Stimulated activated CD4-positive, alpha-beta T cell treated with anti-CD3 and anti-CD28 coated beads, Interleukin-12 subunit alpha, Interleukin-12 subunit beta, amount 100 ng/mL, for 48 hours (primary cell): ENCODE measurements at regions not wholly inside any gene's neighbourhood (a gene's known extent, or its start where the extent isn't known, plus 50 kb on each side); places are given as distances from the start of the nearest gene placed in this dataset.
"Not testable (repeated sequence)": the region's sequence is repeated elsewhere in the genome, so short reads cannot be mapped to it uniquely, and the experiment has no call there.

Experiments used
- DNase-seq, 3 donors: peaks; one replicate each; pipeline ENCODE4 v3.0.0-alpha.2; 2020; ENCODE audit warnings: low read depth in 2 of 3, low spot score in 1 of 3

DNA sequence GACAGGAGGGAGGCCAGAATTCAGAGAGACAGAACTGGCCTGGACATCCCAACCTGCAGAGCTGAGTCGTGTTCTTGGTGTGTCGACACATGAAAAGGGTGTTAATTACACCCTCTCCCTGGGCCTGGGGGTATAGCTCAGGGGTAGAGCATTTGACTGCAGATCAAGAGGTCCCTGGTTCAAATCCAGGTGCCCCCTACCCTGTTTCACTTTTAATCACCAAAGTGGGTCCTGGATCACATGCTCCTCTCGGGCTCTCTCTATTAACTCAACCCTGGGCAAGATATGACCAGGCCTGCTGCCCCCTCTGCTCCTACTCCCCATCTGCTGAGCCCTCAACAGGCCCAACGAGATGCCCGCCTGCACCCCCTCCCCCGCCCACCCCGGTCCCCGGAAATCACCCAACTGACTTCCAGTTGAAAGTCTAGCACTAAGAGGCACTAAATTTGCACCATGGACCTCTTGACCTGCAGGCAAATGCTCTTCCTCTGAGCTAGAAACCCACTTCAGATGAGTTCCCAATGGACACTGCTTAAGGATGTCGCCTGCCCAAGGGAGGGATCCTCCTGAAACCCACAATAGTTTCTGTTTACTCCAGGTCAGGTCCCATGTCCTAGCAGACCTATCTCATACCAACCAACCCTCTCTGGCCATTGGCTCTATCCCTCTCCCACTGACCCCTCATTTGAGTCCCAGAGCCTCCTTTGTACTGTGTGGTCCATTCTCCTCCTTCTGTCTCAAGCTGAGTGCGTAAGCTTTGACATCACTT, 137.6 kb downstream of the ZNF467 start:
- no peak for DNase-seq

DNA sequence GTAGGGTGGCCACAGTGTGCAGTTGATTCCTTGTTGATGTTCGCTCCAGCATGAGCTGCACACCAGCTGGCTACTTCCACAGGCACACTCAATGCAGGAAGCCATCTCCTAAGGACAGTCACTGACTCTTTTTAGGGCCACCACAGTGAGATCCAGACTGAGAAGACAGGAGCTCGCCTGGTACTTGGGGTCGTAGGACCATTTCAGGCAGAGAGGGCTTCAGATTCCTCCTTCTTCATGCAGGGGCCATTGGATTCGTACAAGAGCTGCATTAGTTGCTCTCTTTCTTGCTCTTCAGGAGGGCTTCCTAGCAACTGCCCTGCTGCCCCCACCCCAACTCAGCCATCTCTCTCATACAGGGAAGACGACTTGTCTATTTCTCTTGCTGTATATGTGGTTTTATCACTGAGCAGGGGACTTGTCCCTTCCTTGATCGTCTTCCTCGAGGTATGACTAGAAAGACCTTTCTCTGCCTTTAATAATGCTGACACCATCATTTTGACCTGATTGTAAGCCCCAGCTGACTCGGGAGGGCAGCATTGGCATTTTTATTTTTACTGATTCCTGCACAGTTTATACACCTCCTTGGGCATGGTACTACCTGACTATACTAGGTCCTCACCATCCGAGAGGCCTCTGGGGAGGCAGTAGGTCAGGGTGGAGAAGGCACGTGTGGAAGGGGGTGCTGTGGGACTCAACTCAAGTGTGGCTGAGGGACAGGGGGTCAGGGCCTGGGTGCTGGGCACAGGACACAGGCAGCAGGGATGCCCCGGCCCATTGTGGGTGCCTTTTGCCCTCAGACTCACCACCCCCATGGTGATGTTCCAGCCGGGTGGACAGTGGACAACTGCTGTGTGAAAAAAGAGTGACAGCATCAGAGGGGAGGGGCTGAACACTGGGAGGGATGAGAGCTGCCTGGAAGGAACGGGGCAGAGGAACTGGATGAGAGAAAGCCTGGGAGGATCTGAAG, 136.7 kb upstream of the ZNF746 start:
- no peak for DNase-seq

GRCh38 chr7:149628361-149629149, 130.9 kb upstream of the ZNF746 start:
- DNase-seq: not testable (repeated sequence)

DNA sequence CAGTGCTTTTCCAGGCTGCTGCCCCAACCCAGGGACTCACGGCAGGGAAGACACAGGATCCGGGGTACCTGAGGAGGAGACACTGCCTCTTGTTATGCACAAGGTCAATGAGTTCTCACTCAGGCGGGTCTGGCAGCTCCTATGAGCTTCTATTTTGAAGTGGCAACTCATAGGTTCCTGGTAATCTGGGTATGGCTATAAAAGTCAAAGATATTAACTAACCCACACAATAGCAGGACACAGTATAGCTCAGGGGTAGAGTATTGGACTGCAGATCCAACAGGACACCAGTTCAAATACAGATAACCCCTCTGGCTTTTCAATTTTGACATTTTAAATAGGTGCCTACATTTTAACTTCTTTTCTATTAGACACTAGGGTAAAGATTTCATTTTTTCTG, 130.3 kb upstream of the ZNF746 start:
- DNase-seq: no peak

DNA sequence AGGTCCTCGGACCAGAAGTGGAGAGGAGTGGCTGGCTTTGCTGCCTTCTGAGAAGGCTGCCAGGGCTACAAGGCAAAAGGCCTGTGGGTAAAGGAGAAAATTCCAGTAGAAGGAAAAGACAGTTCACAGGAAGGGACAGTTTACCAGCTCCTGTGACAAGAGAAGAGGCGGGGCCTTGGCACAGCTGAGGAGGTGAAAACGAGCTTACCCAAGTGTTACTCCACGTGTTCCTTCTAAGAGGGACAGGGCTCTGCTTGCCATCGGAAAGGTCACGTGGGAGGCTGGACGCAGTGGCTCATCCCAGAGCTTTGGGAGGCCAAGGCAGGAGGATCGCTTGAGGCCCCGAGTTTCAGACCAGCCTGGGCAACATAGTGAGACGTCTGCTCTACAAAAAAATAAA, 129.4 kb upstream of the ZNF746 start:
- no peak for DNase-seq

DNA sequence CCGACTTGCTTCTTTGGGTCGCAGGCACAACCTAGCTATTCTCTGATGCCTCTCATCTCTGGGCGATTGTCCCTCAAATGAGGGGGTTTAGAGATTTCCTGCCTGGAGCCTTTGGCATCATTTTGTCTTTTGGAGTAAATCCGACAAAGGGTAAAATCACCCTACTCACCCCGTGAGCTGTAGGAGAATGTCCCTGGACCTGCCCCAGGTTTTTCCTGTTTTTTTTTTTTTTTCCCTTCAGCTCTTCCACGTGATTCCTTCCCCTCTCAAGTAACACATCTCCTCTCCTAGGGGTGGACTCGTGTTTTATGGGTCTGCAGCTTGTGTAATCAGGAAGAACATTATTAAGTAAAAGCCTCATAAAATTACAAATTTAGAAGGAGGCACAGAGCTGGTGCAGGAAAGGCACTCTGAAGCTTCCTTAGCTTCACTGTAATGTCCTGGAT, 128.4 kb upstream of the ZNF746 start:
- no peak for DNase-seq

- peak; percentile 30 to 59 (median 51) for DNase-seq
Observed at GRCh38 chr7:149625340-149625946, 127.8 kb upstream of the ZNF746 start.

GRCh38 chr7:149624419-149625339, 127.1 kb upstream of the ZNF746 start:
- DNase-seq: peak; percentile 86 to 89 (median 88)

DNA sequence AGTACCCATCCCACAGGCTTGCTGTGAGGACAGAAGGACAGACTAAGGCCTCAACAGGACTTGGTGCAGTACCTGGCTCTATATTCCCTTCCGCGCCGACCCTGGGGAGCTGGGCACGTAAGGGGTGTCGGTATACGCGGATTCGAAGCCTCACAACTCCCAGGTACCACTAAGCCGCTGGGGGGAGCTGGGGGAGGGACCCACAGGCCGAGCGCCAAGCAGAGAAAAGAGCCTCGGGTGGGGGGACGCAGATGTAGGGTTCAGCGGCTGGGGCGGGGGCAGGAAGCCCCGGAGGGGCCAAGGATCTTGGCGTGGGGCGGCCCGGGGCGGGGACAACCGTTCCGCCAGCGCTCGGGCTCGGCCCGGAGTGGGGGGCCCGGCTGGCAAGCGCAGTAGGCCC, 126.4 kb upstream of the ZNF746 start:
- DNase-seq: peak in 1 of 3 donors; percentile 8

- DNase-seq: not testable (repeated sequence)
Observed at GRCh38 chr7:149623262-149623997, 125.8 kb upstream of the ZNF746 start.

DNA sequence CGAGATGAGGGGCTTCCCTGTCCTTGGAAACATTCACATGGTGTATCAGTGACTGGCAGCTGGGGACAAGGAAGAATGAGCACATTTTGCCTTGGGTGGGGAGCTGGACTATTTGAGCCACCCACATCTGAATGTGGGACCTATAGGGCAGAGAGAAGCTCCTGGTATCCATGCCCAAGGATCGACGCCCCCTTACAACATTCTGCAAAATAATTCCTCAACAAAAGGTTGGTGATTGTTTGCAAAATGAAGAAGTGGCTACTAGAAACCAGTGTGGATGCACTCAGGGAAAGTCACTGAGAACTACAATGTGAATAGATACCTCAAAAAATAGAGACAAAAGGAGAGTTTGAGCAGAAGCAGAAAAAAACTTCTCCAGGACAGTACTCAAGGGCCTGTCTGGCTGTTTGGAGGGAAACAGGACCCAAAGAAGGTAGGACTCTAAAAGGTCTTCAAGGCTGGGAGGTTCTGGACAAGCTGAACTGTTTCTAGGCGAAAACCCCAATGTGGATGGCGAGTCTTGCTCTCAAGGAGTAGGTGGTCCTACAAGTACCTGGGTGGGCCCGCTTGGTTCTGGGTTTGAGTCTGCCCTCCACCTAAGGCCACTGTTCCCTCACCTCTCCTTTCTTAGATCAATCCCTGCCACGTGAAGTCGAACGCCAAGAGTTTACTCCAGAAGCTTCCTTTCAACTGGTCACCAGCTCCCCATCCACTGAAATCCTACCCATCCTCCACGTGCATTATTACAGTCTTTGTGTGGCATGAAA, 125.0 kb upstream of the ZNF746 start:
- DNase-seq: no peak

- DNase-seq: peak in 2 of 3 donors; percentile 14 to 22
Observed at GRCh38 chr7:149621776-149622175, 124.2 kb upstream of the ZNF746 start.

- peak; percentile 45 to 63 (median 59) for DNase-seq
Observed at GRCh38 chr7:149620961-149621360, 123.4 kb upstream of the ZNF746 start.

- DNase-seq: no peak
Observed at GRCh38 chr7:149616898-149617297, 119.3 kb upstream of the ZNF746 start.

DNA sequence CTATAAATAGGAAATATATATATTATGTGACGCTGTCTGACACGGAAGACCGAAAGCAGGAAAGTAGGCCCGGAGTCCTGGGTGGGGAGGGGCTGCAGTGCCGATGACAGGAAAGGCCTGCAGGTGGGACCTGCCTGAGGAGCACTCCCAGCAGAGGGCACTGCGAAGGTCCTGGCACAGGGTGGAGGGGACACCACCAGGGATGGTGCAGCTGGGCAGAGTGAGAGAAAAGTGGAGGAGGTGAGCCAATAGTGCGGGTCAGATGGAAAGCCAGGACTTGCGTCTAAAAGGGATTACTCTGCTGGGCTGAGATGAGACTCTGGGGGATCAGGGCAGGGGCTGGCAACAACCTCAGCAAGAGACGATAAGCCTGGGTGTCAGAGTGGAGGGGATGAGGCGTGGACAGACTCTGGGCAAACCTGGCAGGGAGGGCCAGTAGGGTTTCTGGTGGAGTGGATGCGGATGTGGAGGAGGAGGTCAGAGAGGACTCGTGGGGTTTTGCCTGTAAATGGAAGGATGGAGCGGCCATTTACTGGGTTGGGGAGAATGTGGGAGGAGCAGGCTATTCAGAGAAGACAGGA, 118.2 kb upstream of the ZNF746 start:
- DNase-seq: no peak

DNA sequence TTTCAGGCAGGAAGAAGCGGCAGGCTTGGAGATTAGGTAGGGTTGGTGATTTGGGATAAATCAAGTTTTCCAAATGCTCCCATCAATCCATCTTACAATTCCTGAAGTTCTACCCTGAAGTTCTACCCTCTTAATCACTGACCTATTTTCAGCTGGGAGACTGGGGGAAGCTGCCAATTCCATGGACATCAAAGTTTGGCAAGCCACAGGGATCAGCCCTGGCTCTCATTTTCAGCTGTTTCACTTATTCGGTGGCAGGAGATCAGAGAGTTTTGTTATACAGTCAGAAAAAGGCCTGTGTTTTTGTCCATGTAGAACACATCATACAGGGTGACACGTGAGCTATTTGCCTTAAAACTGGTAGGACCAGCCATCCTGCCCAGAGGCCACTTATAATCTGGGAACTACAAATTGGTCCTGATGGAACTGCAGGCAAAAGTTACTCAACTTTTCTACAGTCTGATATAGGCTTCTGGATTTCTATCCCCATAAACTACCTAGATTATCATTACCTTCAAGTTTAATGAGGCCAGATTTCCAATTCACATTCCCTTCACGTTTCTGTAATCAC, 112.9 kb upstream of the ZNF746 start:
- no peak for DNase-seq

DNA sequence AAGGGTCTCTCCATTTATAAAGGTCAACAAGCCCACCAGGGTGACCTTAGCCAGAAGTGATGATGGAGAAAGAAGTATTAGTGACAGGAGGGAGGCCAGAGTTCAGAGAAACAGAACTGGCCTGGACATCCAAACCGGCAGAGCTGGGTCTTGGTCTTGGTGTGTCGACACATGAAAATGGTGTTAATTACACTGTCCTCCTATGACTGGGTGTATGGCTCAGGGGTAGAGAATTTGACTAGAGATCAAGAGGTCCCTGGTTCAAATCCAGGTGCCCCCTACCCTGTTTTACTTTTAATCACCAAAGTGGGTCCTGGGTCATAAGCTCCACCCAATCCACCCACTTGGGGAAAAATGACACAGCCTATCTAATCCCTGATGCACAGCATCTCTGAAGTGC, 110.6 kb upstream of the ZNF746 start:
- DNase-seq: no peak

DNA sequence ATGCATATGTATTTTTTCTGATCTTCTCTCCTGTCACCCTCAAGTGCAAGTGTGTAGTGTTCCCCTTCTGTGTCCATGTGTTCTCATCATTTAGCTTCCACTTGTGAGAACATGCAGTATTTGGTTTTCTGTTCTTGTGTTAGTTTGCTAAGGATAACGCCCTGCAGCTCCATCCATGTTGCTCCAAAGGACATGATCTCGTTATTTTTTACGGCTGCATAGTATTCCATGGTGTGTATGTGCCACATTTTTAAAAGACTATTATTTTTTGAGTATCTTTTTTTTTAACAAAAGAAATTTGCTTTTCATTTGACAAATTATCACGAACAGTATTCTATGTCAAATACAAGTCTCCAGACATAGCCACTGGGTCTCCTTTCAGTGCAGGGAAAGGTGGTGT, 110.1 kb upstream of the ZNF746 start:
- DNase-seq: no peak
